CD14-positive monocyte (primary cell): ENCODE measurements at regions not wholly inside any gene's neighbourhood (a gene's known extent, or its start where the extent isn't known, plus 50 kb on each side); places are given as distances from the start of the nearest gene placed in this dataset.

ENCODE experiments used
- DNase-seq, 3 donors: peaks; one replicate each; pipeline ENCODE4 v3.0.0-alpha.2; 2011 to 2022
- H2AFZ ChIP-seq: 2 replicates; pipeline ENCODE4 v1.6.0; 2012; ENCODE audit warnings: mild to moderate bottlenecking, low read depth, low read length, inconsistent platforms; ENCODE audit not compliant: insufficient read depth, poor library complexity, severe bottlenecking
- H3K27ac ChIP-seq, 2 donors: 1 replicate in 1 of 2; 2 replicates in 1 of 2; pipeline ENCODE4 v1.5.1; 2012 to 2013; ENCODE audit warnings: low read length in 2 of 2, control low read depth in 1 of 2, inconsistent platforms in 1 of 2, low read depth in 1 of 2, mild to moderate bottlenecking in 1 of 2
- H3K27me3 ChIP-seq, 2 donors: one replicate each; pipeline versions ENCODE4 v1.6.0 to v1.6.1; 2011 to 2013; ENCODE audit warnings: low read length in 2 of 2; ENCODE audit not compliant: control insufficient read depth in 2 of 2, insufficient read depth in 2 of 2
- H3K36me3 ChIP-seq, 2 donors: replicated peaks in 1 of 2; 1 replicate in 1 of 2; 2 replicates in 1 of 2; pipeline versions ENCODE4 v1.5.1 to v1.6.1; 2012 to 2013; ENCODE audit warnings: low read length in 2 of 2, control low read depth in 1 of 2, inconsistent platforms in 1 of 2, mild to moderate bottlenecking in 1 of 2; ENCODE audit not compliant: insufficient read depth in 2 of 2, control insufficient read depth in 1 of 2
- H3K4me1 ChIP-seq, 2 donors: 1 replicate in 1 of 2; 2 replicates in 1 of 2; pipeline versions ENCODE4 v1.5.1 to v1.6.1; 2012 to 2013; ENCODE audit warnings: low read length in 2 of 2, control low read depth in 1 of 2, inconsistent platforms in 1 of 2, mild to moderate bottlenecking in 1 of 2, moderate library complexity in 1 of 2; ENCODE audit not compliant: insufficient read depth in 2 of 2, control insufficient read depth in 1 of 2
- H3K4me2 ChIP-seq: replicated peaks from 2 replicates; pipeline ENCODE3; 2012; ENCODE audit warnings: low read length, moderate library complexity, mild to moderate bottlenecking; ENCODE audit not compliant: poor library complexity, severe bottlenecking; ENCODE audit errors: extremely low read depth
- H3K4me3 ChIP-seq, 3 experiments: fragments of 200-600 bp in 1 of 3; sonication (generic) in 1 of 3; replicated peaks in 1 of 3; 1 replicate in 2 of 3; 2 replicates in 1 of 3; pipeline ENCODE4 v1.5.1; 2011 to 2013; ENCODE audit warnings: low read length in 3 of 3, mild to moderate bottlenecking in 3 of 3, control low read depth in 2 of 3, low read depth in 2 of 3, inconsistent platforms in 1 of 3, moderate library complexity in 1 of 3
- H3K79me2 ChIP-seq: 2 replicates; pipeline ENCODE4 v1.6.0; 2012; ENCODE audit warnings: mild to moderate bottlenecking, control low read depth, inconsistent platforms, low read length, moderate library complexity; ENCODE audit not compliant: insufficient read depth
- H3K9ac ChIP-seq: 2 replicates; pipeline ENCODE4 v1.6.0; 2017; ENCODE audit warnings: low read length, mild to moderate bottlenecking; ENCODE audit not compliant: insufficient read depth, poor library complexity, severe bottlenecking
- H3K9me3 ChIP-seq, 2 donors: replicated peaks in 1 of 2; 1 replicate in 1 of 2; 2 replicates in 1 of 2; pipeline versions ENCODE4 v1.5.1 to v1.6.1; 2012 to 2013; ENCODE audit warnings: low read length in 2 of 2, control low read depth in 1 of 2; ENCODE audit not compliant: control insufficient read depth in 1 of 2, insufficient read depth in 1 of 2
- H4K20me1 ChIP-seq: 2 replicates; pipeline ENCODE4 v1.6.0; 2012; ENCODE audit warnings: mild to moderate bottlenecking, low read length, control low read depth, moderate library complexity; ENCODE audit not compliant: insufficient read depth
- H3K27ac Mint-ChIP-seq, 7 donors: one replicate each; pipeline ENCODE4 v1.8.0; 2020; ENCODE audit warnings: mild to moderate bottlenecking in 7 of 7, mixed read lengths in 7 of 7, moderate library complexity in 6 of 7, inconsistent platforms in 2 of 7
- H3K27me3 Mint-ChIP-seq, 3 donors: one replicate each; pipeline ENCODE4 v1.8.0; 2021 to 2022; ENCODE audit warnings: low read depth in 3 of 3, mild to moderate bottlenecking in 3 of 3, mixed read lengths in 3 of 3, moderate library complexity in 3 of 3, inconsistent platforms in 1 of 3
- H3K36me3 Mint-ChIP-seq, 2 donors: one replicate each; pipeline ENCODE4 v1.8.0; 2020; ENCODE audit warnings: mixed read lengths in 2 of 2, inconsistent platforms in 1 of 2, mild to moderate bottlenecking in 1 of 2
- H3K4me1 Mint-ChIP-seq: one replicate; pipeline ENCODE4 v1.8.0; 2020; ENCODE audit warnings: mild to moderate bottlenecking, mixed read lengths
- H3K4me3 Mint-ChIP-seq, 2 donors: one replicate each; pipeline ENCODE4 v1.8.0; 2020; ENCODE audit warnings: mild to moderate bottlenecking in 2 of 2, mixed read lengths in 2 of 2, moderate library complexity in 1 of 2
- H3K9me3 Mint-ChIP-seq, 7 donors: one replicate each; pipeline ENCODE4 v1.8.0; 2020 to 2022; ENCODE audit warnings: mixed read lengths in 7 of 7, mild to moderate bottlenecking in 6 of 7, moderate library complexity in 6 of 7, inconsistent platforms in 2 of 7
- CTCF ChIP-seq: fragments of 200-600 bp; IDR thresholded peaks from one replicate; pipeline ENCODE4 v1.8.0; 2022; ENCODE audit warnings: antibody characterized with exemption, mild to moderate bottlenecking
- WGBS: methylation state at CpG from one replicate; pipeline ENCODE4 v1.1.5; 2013; ENCODE audit warnings: missing lambda C conversion rate; ENCODE audit not compliant: insufficient coverage; 5-methylcytosine and 5-hydroxymethylcytosine counted together
- intact Hi-C, 2 donors: fragments of 100-400 bp; cut with micrococcal nuclease; formaldehyde crosslinking; loops; one replicate each; pipeline versions ENCODE4 v1.15.0 to v1.15.1; 2023

DNA sequence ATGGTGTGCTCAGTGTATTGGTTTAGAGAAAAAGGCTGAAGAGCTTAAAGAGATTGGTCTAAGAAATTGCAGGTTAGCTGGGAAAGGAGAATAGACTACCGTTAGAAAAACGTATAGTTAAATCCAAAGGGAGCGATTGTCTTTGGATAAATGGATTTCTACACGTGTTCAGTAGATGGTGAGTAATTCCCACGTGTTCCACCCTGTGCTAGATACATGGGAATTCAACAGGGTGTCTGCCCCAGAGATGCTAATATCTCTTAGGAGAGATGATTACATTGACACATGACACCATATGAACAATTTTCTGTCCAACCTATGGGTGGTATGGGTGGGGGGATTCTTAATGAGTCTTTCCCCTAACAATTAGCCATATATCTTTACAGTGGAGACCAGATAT, 99.8 kb downstream of the TDRD15 start:
- H3K27ac ChIP-seq, result no peak overlapping the region
- Mint-ChIP-seq H3K4me3 (no peak overlapping the region), H3K27me3 (peaks cover 0 to 13% (median 2%) of the 10 kb centered on the region in 3 donors), H3K27ac (no peak overlapping the region), H3K36me3 (no peaks in the 10 kb centered on the region), H3K9me3 (no peaks in the 10 kb centered on the region), H3K4me1 (no peaks in the 10 kb centered on the region)
- H3K79me2 ChIP-seq, result no peaks in the 10 kb centered on the region
- H4K20me1 ChIP-seq, result no peaks in the 10 kb centered on the region
- TF ChIP-seq CTCF, result no peak
- H3K4me1 ChIP-seq, result peaks cover 0 to 3% of the 10 kb centered on the region in 2 donors
- DNase-seq, result no peak
- no peaks in the 10 kb centered on the region for H3K36me3 ChIP-seq
- no peak overlapping the region for H3K4me3 ChIP-seq
- no peak overlapping the region for H3K9ac ChIP-seq
- no peak overlapping the region for H2AFZ ChIP-seq
- 86% methylated on average over 2 of the region's 5 CpGs for WGBS
- H3K9me3 ChIP-seq, result no peaks in the 10 kb centered on the region
- H3K27me3 ChIP-seq, result peaks cover 2 to 4% of the 10 kb centered on the region in 2 donors
- intact Hi-C loops, result no loop called here
- H3K4me2 ChIP-seq, result no peak overlapping the region

DNA sequence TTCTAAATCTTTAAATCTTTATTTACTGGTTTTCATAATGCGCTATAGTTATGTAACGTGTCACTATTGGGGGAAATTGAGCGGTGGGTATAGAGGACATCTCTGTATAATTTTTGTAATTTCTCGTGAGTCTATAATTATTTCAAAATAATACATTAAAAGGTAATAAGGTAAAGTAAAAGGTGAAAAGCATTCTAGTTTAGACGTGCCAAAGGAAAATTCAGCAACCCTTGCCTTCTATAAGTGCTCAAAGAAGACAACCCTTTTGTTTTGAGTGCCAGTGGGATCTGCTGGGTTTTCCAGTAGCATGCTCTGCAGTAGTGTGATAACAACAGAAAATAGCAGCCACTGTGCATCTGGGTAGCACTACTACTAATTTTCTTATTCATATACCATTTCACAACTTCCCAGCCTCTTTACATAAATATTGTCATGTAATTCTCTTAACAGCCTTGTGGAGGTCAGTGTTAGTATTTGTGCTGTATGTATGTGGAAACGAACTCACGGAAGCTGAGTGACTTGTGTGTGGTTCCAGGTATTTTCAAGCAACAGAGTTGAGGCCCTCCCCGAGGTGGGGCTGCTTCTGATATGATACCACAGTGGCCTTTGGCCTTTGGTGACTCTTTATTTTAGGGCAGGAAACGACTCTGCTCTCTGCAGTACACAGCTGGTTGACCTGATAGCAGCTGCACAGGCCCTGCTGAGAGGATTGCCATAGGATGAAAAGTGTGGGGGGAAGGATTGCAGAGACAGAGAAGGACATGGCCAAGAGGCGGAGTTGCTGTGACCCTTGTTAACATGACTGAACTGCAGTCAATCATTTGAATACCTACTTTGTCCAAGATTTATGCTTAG, 104.5 kb downstream of the TDRD15 start:
- Mint-ChIP-seq H3K27ac (no peak overlapping the region), H3K27me3 (peaks cover 0 to 4% (median 2%) of the 10 kb centered on the region in 3 donors)

More for the DNA sequence above, 104.5 kb downstream of the TDRD15 start:
- no peak for DNase-seq
- intact Hi-C loops, result no loop called here
- Histone ChIP-seq H3K9ac (no peak overlapping the region), H3K9me3 (no peaks in the 10 kb centered on the region), H3K79me2 (no peaks in the 10 kb centered on the region), H3K27me3 (peaks cover 0 to 4% of the 10 kb centered on the region in 2 donors), H3K4me1 (peaks cover 22 to 24% of the 10 kb centered on the region in 2 donors), H2AFZ (no peak overlapping the region), H3K27ac (no peak overlapping the region), H3K36me3 (no peaks in the 10 kb centered on the region), H4K20me1 (no peaks in the 10 kb centered on the region), H3K4me2 (no peak overlapping the region), H3K4me3 (no peak overlapping the region)
- H3K9me3 Mint-ChIP-seq, result no peaks in the 10 kb centered on the region
- no peaks in the 10 kb centered on the region for H3K36me3 Mint-ChIP-seq
- no peak for TF ChIP-seq CTCF
- H3K4me1 Mint-ChIP-seq, result peaks cover 22% of the 10 kb centered on the region
- 71% methylated on average over 4 of the region's 10 CpGs for whole genome bisulfite sequencing
- no peak overlapping the region for H3K4me3 Mint-ChIP-seq
